Upper lobe of left lung (tissue), 4 donors: ENCODE measurements at regions not wholly inside any gene's neighbourhood (a gene's known extent, or its start where the extent isn't known, plus 50 kb on each side); places are given as distances from the start of the nearest gene placed in this dataset.

Source experiments
- POLR2A ChIP-seq, 4 donors: fragments of 450-650 bp; IDR thresholded peaks; one replicate each; pipeline ENCODE4 v1.5.1; 2016 to 2017; ENCODE audit warnings: antibody characterized with exemption in 4 of 4, mild to moderate bottlenecking in 2 of 4
- TF ChIP-seq, protein P1 (sequence below), 6 experiments: fragments of 450-650 bp in 4 of 6; fragments of 200-600 bp in 2 of 6; sonication (generic) in 2 of 6; IDR thresholded peaks; one replicate each; pipeline ENCODE4 v1.5.1; 2016 to 2019; ENCODE audit warnings: antibody characterized with exemption in 6 of 6

DNA sequence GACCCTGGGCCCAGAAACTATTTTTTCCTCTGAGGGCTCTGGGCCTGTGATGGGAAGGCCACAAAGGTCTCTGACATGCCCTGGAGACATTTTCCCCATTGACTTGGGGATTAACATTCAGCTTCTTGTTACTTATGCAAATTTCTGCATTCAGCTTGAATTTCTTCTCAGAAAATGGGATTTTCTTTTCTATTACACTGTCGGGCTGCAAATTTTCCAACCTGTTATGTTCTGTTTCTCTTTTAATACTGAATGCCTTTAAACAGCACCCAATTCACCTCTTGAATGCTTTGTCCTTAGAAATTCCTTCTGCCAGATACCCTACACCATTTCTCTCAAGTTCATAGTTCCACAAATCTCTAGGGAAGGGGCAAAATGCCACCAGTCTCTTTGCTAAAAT lies 241.0 kb downstream of the HNMT start:
- TF ChIP-seq, protein P1, sequence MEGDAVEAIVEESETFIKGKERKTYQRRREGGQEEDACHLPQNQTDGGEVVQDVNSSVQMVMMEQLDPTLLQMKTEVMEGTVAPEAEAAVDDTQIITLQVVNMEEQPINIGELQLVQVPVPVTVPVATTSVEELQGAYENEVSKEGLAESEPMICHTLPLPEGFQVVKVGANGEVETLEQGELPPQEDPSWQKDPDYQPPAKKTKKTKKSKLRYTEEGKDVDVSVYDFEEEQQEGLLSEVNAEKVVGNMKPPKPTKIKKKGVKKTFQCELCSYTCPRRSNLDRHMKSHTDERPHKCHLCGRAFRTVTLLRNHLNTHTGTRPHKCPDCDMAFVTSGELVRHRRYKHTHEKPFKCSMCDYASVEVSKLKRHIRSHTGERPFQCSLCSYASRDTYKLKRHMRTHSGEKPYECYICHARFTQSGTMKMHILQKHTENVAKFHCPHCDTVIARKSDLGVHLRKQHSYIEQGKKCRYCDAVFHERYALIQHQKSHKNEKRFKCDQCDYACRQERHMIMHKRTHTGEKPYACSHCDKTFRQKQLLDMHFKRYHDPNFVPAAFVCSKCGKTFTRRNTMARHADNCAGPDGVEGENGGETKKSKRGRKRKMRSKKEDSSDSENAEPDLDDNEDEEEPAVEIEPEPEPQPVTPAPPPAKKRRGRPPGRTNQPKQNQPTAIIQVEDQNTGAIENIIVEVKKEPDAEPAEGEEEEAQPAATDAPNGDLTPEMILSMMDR (IDR thresholded peaks at IDR 0.05), result no peak
- no peak for TF ChIP-seq POLR2A (IDR thresholded peaks at IDR 0.05)
